ENCODE measurements at regions not wholly inside any gene's neighbourhood (a gene's known extent, or its start where the extent isn't known, plus 50 kb on each side); places are given as distances from the start of the nearest gene placed in this dataset.

DNA sequence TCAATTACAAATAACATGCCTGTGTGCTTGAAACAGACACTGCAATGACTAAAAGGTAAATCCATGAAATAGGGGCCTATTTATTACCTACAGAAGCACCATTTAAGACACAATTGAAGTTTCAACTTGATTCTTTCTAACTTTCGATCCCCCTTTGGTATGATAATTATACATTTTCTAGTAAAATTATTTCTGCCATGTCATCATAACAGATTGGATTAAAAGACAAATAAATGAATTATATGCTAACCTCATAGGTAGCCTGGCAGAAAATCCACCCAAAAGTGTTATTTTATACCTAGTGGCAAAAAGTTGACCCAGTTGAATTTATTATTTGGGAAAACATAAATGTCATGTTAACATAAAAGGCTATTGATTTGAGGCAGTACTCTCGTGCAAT, 241.1 kb downstream of the RAB38 start:
- Histone ChIP-seq H3K27ac (ENCODE audit: low read depth in 2 of 2, low read length in 2 of 2) (no peak overlapping the region), H3K9ac (ENCODE audit: low read length in 3 of 3) (no peak overlapping the region), H3K27me3 (ENCODE audit: control insufficient read depth, insufficient read depth, low read length) (no peaks in the 10 kb centered on the region), H3K36me3 (ENCODE audit: control insufficient read depth in 2 of 3, insufficient read depth in 3 of 3, low read length in 3 of 3) (no peaks in the 10 kb centered on the region), H3K9me3 (ENCODE audit: control insufficient read depth in 2 of 3, insufficient read depth in 1 of 3, low read length in 3 of 3) (no peaks in the 10 kb centered on the region), H3K4me1 (ENCODE audit: control insufficient read depth in 2 of 3, insufficient read depth in 2 of 3, low read depth in 1 of 3, low read length in 3 of 3) (no peaks in the 10 kb centered on the region), H3K4me3 (ENCODE audit: low read length in 3 of 3) (no peak overlapping the region)
- no peak for TF ChIP-seq CTCF (IDR thresholded peaks at IDR 0.05; ENCODE audit: borderline replicate concordance, extremely low read depth, insufficient read depth)
- FAIRE-seq (no peak), DNase-seq (no peak)
- intact Hi-C loops (cut with DNase I) = no loop called here

- no peak overlapping the region for H3K27ac ChIP-seq (ENCODE audit: low read depth in 2 of 2, low read length in 2 of 2)
- no peaks in the 10 kb centered on the region for H3K36me3 ChIP-seq (ENCODE audit: control insufficient read depth in 2 of 3, insufficient read depth in 3 of 3, low read length in 3 of 3)
- H3K4me1 ChIP-seq (ENCODE audit: control insufficient read depth in 2 of 3, insufficient read depth in 2 of 3, low read depth in 1 of 3, low read length in 3 of 3) = no peaks in the 10 kb centered on the region
- no peaks in the 10 kb centered on the region for H3K9me3 ChIP-seq (ENCODE audit: control insufficient read depth in 2 of 3, insufficient read depth in 1 of 3, low read length in 3 of 3)
- H3K27me3 ChIP-seq (ENCODE audit: control insufficient read depth, insufficient read depth, low read length) = no peaks in the 10 kb centered on the region
- H3K9ac ChIP-seq (ENCODE audit: low read length in 3 of 3) = no peak overlapping the region
- no peak overlapping the region for H3K4me3 ChIP-seq (ENCODE audit: low read length in 3 of 3)
- intact Hi-C loops (cut with DNase I) = no loop called here
- FAIRE-seq = no peak
- TF ChIP-seq CTCF (IDR thresholded peaks at IDR 0.05; ENCODE audit: borderline replicate concordance, extremely low read depth, insufficient read depth) = no peak
- DNase-seq = no peak
Observed at GRCh38 chr11:87926250-87926970, 248.8 kb downstream of the RAB38 start.

DNA sequence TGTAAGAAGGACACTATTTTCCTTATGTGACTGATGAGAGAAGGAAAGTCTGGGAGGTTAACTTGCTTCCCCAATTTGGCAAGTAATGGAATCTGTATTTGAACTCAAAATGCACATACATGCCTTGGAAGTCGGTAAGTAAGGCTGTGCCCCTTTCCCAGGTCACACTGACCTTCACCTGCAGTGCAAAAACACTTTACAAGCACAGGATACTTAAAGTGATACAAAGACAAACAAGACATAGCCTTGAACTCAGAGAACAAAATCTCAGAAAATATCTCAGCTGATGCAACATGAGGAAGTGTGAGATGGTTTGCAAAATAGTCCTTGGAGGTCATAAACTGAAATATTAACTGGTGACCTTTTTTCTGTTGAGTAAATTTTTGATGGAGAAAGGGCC, 251.1 kb downstream of the RAB38 start:
- no peaks in the 10 kb centered on the region for H3K9me3 ChIP-seq (ENCODE audit: control insufficient read depth in 2 of 3, insufficient read depth in 1 of 3, low read length in 3 of 3)
- no peak overlapping the region for H3K4me3 ChIP-seq (ENCODE audit: low read length in 3 of 3)
- H3K27me3 ChIP-seq (ENCODE audit: control insufficient read depth, insufficient read depth, low read length) = no peaks in the 10 kb centered on the region
- H3K36me3 ChIP-seq (ENCODE audit: control insufficient read depth in 2 of 3, insufficient read depth in 3 of 3, low read length in 3 of 3) = no peaks in the 10 kb centered on the region
- DNase-seq (no peak), FAIRE-seq (no peak)
- intact Hi-C loops (cut with DNase I) = no loop called here
- no peak overlapping the region for H3K9ac ChIP-seq (ENCODE audit: low read length in 3 of 3)
- TF ChIP-seq CTCF (IDR thresholded peaks at IDR 0.05; ENCODE audit: borderline replicate concordance, extremely low read depth, insufficient read depth) = no peak
- H3K4me1 ChIP-seq (ENCODE audit: control insufficient read depth in 2 of 3, insufficient read depth in 2 of 3, low read depth in 1 of 3, low read length in 3 of 3) = no peaks in the 10 kb centered on the region
- no peak overlapping the region for H3K27ac ChIP-seq (ENCODE audit: low read depth in 2 of 2, low read length in 2 of 2)

DNA sequence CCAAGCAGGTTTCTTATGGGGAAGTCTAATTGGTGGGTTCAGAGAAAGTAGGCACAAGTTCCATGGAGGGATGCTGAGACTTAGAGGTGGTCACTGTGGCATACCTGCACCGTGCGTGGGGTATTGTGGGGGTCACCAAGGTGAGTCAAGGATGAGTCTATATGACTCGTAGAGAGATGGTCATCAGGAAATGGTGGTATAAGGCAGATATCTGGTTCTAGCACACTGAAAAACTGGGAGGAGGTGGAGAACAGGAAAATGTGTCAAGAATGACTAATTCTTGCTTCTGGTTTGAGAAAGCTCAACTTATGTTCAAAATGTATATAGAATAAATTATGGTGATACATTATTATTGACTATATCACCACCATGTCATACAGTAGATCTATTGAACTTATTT, 258.1 kb downstream of the RAB38 start:
- no peak for TF ChIP-seq CTCF (IDR thresholded peaks at IDR 0.05; ENCODE audit: borderline replicate concordance, extremely low read depth, insufficient read depth)
- no peaks in the 10 kb centered on the region for H3K27me3 ChIP-seq (ENCODE audit: control insufficient read depth, insufficient read depth, low read length)
- H3K9me3 ChIP-seq (ENCODE audit: control insufficient read depth in 2 of 3, insufficient read depth in 1 of 3, low read length in 3 of 3) = no peaks in the 10 kb centered on the region
- no peaks in the 10 kb centered on the region for H3K4me1 ChIP-seq (ENCODE audit: control insufficient read depth in 2 of 3, insufficient read depth in 2 of 3, low read depth in 1 of 3, low read length in 3 of 3)
- H3K36me3 ChIP-seq (ENCODE audit: control insufficient read depth in 2 of 3, insufficient read depth in 3 of 3, low read length in 3 of 3) = no peaks in the 10 kb centered on the region
- intact Hi-C loops (cut with DNase I) = no loop called here
- no peak overlapping the region for H3K27ac ChIP-seq (ENCODE audit: low read depth in 2 of 2, low read length in 2 of 2)
- H3K4me3 ChIP-seq (ENCODE audit: low read length in 3 of 3) = no peak overlapping the region
- FAIRE-seq (no peak), DNase-seq (no peak)
- no peak overlapping the region for H3K9ac ChIP-seq (ENCODE audit: low read length in 3 of 3)
